ENCODE measurements at regions not wholly inside any gene's neighbourhood (a gene's known extent, or its start where the extent isn't known, plus 50 kb on each side); places are given as distances from the start of the nearest gene placed in this dataset.

DNA sequence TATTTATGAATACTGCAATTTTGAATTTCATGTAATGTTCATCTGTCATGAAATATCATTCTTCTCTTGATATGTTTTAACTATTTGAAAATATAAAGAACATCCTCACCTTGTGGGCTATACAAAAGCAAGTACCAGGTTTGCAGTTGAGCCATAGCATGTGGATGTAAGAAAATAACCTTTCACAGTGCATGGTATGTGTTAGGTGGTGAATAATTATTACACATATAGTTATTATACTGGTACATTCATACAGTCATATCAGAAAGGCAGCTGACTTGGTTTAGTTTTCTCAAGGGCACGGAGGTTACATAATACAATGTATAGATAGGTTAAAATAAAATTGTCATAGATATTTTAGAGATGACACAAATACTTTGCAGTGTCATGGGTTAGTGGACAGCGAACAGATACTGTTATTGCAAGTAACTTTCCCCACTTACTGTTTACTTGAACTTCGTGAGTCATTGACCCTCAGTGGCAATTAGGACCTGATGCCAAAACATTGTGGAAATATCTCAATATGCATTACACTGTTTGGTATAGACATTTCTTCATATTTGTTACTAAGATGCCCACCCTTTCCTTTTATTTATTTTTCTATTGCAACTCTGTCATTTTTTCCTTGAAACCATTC is 445.4 kb upstream of the GOT2 start:
- intact Hi-C loops (cut with DNase I), result no loop called here
- FAIRE-seq (no peak), DNase-seq (no peak)
- Histone ChIP-seq H3K9me3 (ENCODE audit: control insufficient read depth in 2 of 3, insufficient read depth in 1 of 3, low read length in 3 of 3) (no peaks in the 10 kb centered on the region), H3K9ac (ENCODE audit: low read length in 3 of 3) (no peak overlapping the region), H3K4me1 (ENCODE audit: control insufficient read depth in 2 of 3, insufficient read depth in 2 of 3, low read depth in 1 of 3, low read length in 3 of 3) (no peaks in the 10 kb centered on the region), H3K27me3 (ENCODE audit: control insufficient read depth, insufficient read depth, low read length) (no peaks in the 10 kb centered on the region), H3K36me3 (ENCODE audit: control insufficient read depth in 2 of 3, insufficient read depth in 3 of 3, low read length in 3 of 3) (no peaks in the 10 kb centered on the region), H3K27ac (ENCODE audit: low read depth in 2 of 2, low read length in 2 of 2) (no peak overlapping the region), H3K4me3 (ENCODE audit: low read length in 3 of 3) (no peak overlapping the region)
- TF ChIP-seq, protein P1, sequence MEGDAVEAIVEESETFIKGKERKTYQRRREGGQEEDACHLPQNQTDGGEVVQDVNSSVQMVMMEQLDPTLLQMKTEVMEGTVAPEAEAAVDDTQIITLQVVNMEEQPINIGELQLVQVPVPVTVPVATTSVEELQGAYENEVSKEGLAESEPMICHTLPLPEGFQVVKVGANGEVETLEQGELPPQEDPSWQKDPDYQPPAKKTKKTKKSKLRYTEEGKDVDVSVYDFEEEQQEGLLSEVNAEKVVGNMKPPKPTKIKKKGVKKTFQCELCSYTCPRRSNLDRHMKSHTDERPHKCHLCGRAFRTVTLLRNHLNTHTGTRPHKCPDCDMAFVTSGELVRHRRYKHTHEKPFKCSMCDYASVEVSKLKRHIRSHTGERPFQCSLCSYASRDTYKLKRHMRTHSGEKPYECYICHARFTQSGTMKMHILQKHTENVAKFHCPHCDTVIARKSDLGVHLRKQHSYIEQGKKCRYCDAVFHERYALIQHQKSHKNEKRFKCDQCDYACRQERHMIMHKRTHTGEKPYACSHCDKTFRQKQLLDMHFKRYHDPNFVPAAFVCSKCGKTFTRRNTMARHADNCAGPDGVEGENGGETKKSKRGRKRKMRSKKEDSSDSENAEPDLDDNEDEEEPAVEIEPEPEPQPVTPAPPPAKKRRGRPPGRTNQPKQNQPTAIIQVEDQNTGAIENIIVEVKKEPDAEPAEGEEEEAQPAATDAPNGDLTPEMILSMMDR (IDR thresholded peaks at IDR 0.05; ENCODE audit: borderline replicate concordance, extremely low read depth, insufficient read depth), result no peak

DNA sequence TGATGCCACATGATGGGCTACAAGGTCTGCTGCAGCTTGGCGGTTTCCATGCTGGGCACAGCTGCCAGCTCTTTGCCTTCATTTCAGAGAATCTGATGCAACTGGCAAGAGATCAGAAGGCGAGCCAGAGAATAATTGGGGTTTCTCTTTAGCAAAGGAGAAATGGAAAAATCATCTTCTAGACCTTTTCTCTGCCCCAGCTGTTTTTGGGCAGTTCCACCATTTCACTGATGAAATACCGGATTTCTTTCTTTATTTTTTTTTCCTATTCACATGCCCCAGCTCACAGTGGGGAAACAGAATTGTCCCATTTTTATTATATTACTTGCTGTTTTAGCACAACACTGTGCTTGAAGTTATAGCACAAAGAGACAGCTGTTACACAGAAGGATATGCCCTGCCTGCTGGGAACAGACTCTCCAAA is 439.3 kb upstream of the GOT2 start:
- Histone ChIP-seq H3K4me3 (ENCODE audit: low read length in 3 of 3) (no peak overlapping the region), H3K9me3 (ENCODE audit: control insufficient read depth in 2 of 3, insufficient read depth in 1 of 3, low read length in 3 of 3) (no peaks in the 10 kb centered on the region), H3K36me3 (ENCODE audit: control insufficient read depth in 2 of 3, insufficient read depth in 3 of 3, low read length in 3 of 3) (no peaks in the 10 kb centered on the region), H3K27ac (ENCODE audit: low read depth in 2 of 2, low read length in 2 of 2) (no peak overlapping the region), H3K9ac (ENCODE audit: low read length in 3 of 3) (no peak overlapping the region), H3K4me1 (ENCODE audit: control insufficient read depth in 2 of 3, insufficient read depth in 2 of 3, low read depth in 1 of 3, low read length in 3 of 3) (no peaks in the 10 kb centered on the region), H3K27me3 (ENCODE audit: control insufficient read depth, insufficient read depth, low read length) (no peaks in the 10 kb centered on the region)
- DNase-seq (no peak), FAIRE-seq (no peak)
- TF ChIP-seq, protein P1 (IDR thresholded peaks at IDR 0.05; ENCODE audit: borderline replicate concordance, extremely low read depth, insufficient read depth), result no peak
- intact Hi-C loops (cut with DNase I), result no loop called here

DNA sequence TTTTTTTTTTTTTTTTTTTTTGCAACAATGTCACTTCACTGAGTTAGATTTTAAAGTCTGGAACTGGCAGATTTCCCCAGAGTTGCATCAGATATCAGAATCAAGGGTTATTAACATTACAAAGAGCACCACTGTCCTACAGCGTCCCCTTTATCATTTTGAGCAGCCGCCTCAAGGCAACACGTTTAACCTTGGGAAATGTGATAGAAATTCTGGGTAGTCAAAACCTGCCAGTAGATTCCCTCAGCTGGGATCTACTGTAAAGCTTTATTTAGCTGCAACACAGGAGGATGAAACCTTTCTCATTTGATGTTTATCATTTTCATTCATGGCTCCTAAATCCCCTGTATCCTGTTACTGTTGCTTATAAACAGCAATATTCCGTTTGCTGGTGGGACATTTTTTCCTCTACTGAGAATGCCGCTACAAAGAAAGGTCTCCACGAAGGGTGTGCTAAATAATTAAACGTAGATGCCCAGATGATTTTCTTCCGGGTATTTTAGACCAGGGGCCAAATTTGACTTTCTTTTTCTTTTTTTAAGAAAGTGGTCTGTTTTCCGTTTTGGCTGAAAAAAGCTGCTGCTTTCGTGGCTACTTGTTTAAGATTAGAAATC is 436.1 kb upstream of the GOT2 start:
- intact Hi-C loops (cut with DNase I), result no loop called here
- H3K9me3 ChIP-seq (ENCODE audit: control insufficient read depth in 2 of 3, insufficient read depth in 1 of 3, low read length in 3 of 3), result no peaks in the 10 kb centered on the region
- H3K4me1 ChIP-seq (ENCODE audit: control insufficient read depth in 2 of 3, insufficient read depth in 2 of 3, low read depth in 1 of 3, low read length in 3 of 3), result no peaks in the 10 kb centered on the region
- FAIRE-seq, result no peak
- H3K36me3 ChIP-seq (ENCODE audit: control insufficient read depth in 2 of 3, insufficient read depth in 3 of 3, low read length in 3 of 3), result no peaks in the 10 kb centered on the region
- TF ChIP-seq, protein P1 (IDR thresholded peaks at IDR 0.05; ENCODE audit: borderline replicate concordance, extremely low read depth, insufficient read depth), result no peak
- no peak overlapping the region for H3K9ac ChIP-seq (ENCODE audit: low read length in 3 of 3)
- H3K27ac ChIP-seq (ENCODE audit: low read depth in 2 of 2, low read length in 2 of 2), result no peak overlapping the region
- no peaks in the 10 kb centered on the region for H3K27me3 ChIP-seq (ENCODE audit: control insufficient read depth, insufficient read depth, low read length)
- no peak for DNase-seq
- H3K4me3 ChIP-seq (ENCODE audit: low read length in 3 of 3), result no peak overlapping the region

All from kidney (tissue), 13 donors.